Body of pancreas (tissue), 4 donors: ENCODE measurements at regions not wholly inside any gene's neighbourhood (a gene's known extent, or its start where the extent isn't known, plus 50 kb on each side); places are given as distances from the start of the nearest gene placed in this dataset.

ENCODE experiments used
- ATAC-seq: fragments of 150-250 bp; one replicate; pipeline ENCODE4 v1.9.1; 2016
- DNase-seq, 4 donors: peaks; one replicate each; pipeline ENCODE4 v3.0.0-alpha.2; 2019
- H3K27ac ChIP-seq, 4 donors: fragments of 200-600 bp; sonication (generic); 1 replicate in 3 of 4; 2 replicates in 1 of 4; pipeline versions ENCODE4 v1.5.1 to v1.6.1; 2016 to 2019; ENCODE audit warnings: mild to moderate bottlenecking in 1 of 4, mixed read lengths in 1 of 4, moderate library complexity in 1 of 4
- H3K27me3 ChIP-seq, 2 donors: fragments of 200-600 bp; sonication (generic); one replicate each; pipeline ENCODE4 v1.6.0; 2016; ENCODE audit warnings: mild to moderate bottlenecking in 1 of 2
- H3K36me3 ChIP-seq, 2 donors: fragments of 200-600 bp; sonication (generic); replicated peaks in 1 of 2; 2 replicates each; pipeline ENCODE4 v1.5.1; 2016; ENCODE audit warnings: low read depth in 2 of 2; ENCODE audit not compliant: insufficient read depth in 1 of 2
- H3K4me1 ChIP-seq: fragments of 200-600 bp; sonication (generic); one replicate; pipeline ENCODE4 v1.6.0; 2016
- H3K4me3 ChIP-seq, 2 donors: fragments of 200-600 bp; sonication (generic); 1 replicate in 1 of 2; 2 replicates in 1 of 2; pipeline ENCODE4 v1.5.1; 2016 to 2019
- H3K9me3 ChIP-seq, 3 donors: fragments of 200-600 bp; sonication (generic); 1 replicate in 2 of 3; 2 replicates in 1 of 3; pipeline ENCODE4 v1.5.1; 2016
- POLR2A ChIP-seq, 3 donors: fragments of 450-650 bp; IDR thresholded peaks; one replicate each; pipeline ENCODE4 v1.6.1; 2016; ENCODE audit warnings: antibody characterized with exemption in 3 of 3, mild to moderate bottlenecking in 2 of 3
- WGBS, 2 donors: methylation state at CpG; one replicate each; pipeline ENCODE4 v1.1.5; 2017; 5-methylcytosine and 5-hydroxymethylcytosine counted together
- intact Hi-C: fragments of 100-400 bp; cut with DNase I; formaldehyde crosslinking; loops from one replicate; pipeline ENCODE4 v1.15.1; 2023
- TF ChIP-seq, protein P1 (sequence below), 7 experiments: fragments of 450-650 bp in 4 of 7; fragments of 200-600 bp in 3 of 7; sonication (generic) in 3 of 7; IDR thresholded peaks; one replicate each; pipeline ENCODE4 v1.5.1; 2016 to 2019; ENCODE audit warnings: antibody characterized with exemption in 7 of 7

GRCh38 chr16:55040366-55041086, 109.9 kb downstream of the IRX5 start:
- no peak for ATAC-seq

GRCh38 chr16:55041540-55042234, 111.0 kb downstream of the IRX5 start:
- no peaks in the 10 kb centered on the region for H3K36me3 ChIP-seq
- no peaks in the 10 kb centered on the region for H3K27me3 ChIP-seq
- no peak overlapping the region for H3K4me3 ChIP-seq
- no peaks in the 10 kb centered on the region for H3K4me1 ChIP-seq
- ATAC-seq (no peak), DNase-seq (no peak)
- intact Hi-C loops: no loop called here
- TF ChIP-seq, protein P1, sequence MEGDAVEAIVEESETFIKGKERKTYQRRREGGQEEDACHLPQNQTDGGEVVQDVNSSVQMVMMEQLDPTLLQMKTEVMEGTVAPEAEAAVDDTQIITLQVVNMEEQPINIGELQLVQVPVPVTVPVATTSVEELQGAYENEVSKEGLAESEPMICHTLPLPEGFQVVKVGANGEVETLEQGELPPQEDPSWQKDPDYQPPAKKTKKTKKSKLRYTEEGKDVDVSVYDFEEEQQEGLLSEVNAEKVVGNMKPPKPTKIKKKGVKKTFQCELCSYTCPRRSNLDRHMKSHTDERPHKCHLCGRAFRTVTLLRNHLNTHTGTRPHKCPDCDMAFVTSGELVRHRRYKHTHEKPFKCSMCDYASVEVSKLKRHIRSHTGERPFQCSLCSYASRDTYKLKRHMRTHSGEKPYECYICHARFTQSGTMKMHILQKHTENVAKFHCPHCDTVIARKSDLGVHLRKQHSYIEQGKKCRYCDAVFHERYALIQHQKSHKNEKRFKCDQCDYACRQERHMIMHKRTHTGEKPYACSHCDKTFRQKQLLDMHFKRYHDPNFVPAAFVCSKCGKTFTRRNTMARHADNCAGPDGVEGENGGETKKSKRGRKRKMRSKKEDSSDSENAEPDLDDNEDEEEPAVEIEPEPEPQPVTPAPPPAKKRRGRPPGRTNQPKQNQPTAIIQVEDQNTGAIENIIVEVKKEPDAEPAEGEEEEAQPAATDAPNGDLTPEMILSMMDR (IDR thresholded peaks at IDR 0.05): no peak
- no peak for TF ChIP-seq POLR2A (IDR thresholded peaks at IDR 0.05)
- no peak overlapping the region for H3K27ac ChIP-seq
- no peaks in the 10 kb centered on the region for H3K9me3 ChIP-seq
- WGBS, 2 donors: 51% methylated on average over 3 of the region's 3 CpGs

More at GRCh38 chr16:55040366-55041086, 109.9 kb downstream of the IRX5 start:
- Histone ChIP-seq H3K27ac (no peak overlapping the region), H3K27me3 (no peaks in the 10 kb centered on the region), H3K36me3 (no peaks in the 10 kb centered on the region), H3K4me1 (no peaks in the 10 kb centered on the region), H3K4me3 (no peak overlapping the region), H3K9me3 (no peaks in the 10 kb centered on the region)
- intact Hi-C loops: no loop called here
- WGBS, 2 donors: 68% methylated on average over 15 to 19 of the region's 19 CpGs
- DNase-seq: no peak
- no peak for TF ChIP-seq POLR2A (IDR thresholded peaks at IDR 0.05)
- TF ChIP-seq, protein P1 (IDR thresholded peaks at IDR 0.05): no peak

DNA sequence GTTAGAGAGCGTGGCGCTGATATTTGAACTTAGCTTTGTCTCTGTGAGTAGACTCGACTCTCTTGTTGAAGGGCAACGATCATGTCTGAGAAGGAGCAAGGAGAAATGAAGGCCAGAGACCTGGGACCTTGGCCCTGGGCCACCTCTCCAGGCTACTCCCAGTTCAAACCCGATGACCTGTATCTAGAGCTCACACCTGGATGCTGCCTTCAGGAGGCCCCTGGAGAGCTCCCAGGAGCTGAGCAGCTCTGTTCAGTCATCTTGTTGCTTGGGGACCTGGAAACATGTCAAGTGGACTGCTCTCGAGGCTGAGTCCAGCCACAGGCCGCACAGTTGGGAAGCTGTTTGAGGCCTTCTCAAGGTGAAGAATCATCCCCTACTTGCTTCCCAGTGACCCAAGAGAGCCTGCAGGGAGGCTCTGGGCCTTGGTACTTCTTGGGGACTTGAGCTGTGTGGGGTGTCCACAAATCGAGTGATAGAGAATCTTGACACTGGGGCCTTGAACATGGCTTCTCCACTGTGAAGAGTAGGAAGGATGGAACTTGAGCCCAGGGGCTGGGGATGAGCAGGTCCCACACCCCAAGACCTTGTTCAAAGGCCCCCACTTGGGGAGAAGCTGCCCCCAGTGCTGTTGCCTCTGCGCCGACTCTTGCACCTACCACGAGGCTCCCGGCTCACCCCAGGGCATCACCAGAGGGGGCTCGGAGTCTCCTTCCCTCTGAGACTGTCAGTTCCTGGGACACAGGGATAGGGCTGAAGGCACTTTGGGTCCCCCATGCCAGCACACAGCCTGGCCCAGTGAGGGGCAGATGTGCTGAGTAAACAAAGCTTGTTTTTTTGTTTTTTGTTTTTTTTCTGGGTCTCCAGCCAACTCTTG, 112.1 kb downstream of the IRX5 start:
- no peaks in the 10 kb centered on the region for H3K9me3 ChIP-seq
- DNase-seq (no peak), ATAC-seq (no peak)
- WGBS, 2 donors: 74 to 86% methylated on average over 6 to 13 of the region's 13 CpGs
- intact Hi-C loops: no loop called here
- no peaks in the 10 kb centered on the region for H3K4me1 ChIP-seq
- H3K27ac ChIP-seq: no peak overlapping the region
- no peak overlapping the region for H3K4me3 ChIP-seq
- no peaks in the 10 kb centered on the region for H3K36me3 ChIP-seq
- H3K27me3 ChIP-seq: no peaks in the 10 kb centered on the region
- TF ChIP-seq, protein P1 (IDR thresholded peaks at IDR 0.05): no peak
- TF ChIP-seq POLR2A (IDR thresholded peaks at IDR 0.05): no peak

- no peak for ATAC-seq
Measured at GRCh38 chr16:55043499-55043898, 112.8 kb downstream of the IRX5 start.

More at GRCh38 chr16:55043499-55043898, 112.8 kb downstream of the IRX5 start:
- H3K36me3 ChIP-seq: no peaks in the 10 kb centered on the region
- H3K27ac ChIP-seq: no peak overlapping the region
- WGBS, 2 donors: 38% methylated on average over 3 of the region's 3 CpGs
- TF ChIP-seq, protein P1 (IDR thresholded peaks at IDR 0.05): no peak
- no peak for TF ChIP-seq POLR2A (IDR thresholded peaks at IDR 0.05)
- H3K4me1 ChIP-seq: no peaks in the 10 kb centered on the region
- H3K9me3 ChIP-seq: no peaks in the 10 kb centered on the region
- H3K27me3 ChIP-seq: no peaks in the 10 kb centered on the region
- DNase-seq: no peak
- H3K4me3 ChIP-seq: no peak overlapping the region
- intact Hi-C loops: no loop called here
